Gastroesophageal sphincter (tissue), 4 donors: ENCODE measurements at regions not wholly inside any gene's neighbourhood (a gene's known extent, or its start where the extent isn't known, plus 50 kb on each side); places are given as distances from the start of the nearest gene placed in this dataset.

Source experiments
- ATAC-seq: fragments of 150-250 bp; one replicate; pipeline ENCODE4 v1.9.1; 2016; ENCODE audit warnings: mild to moderate bottlenecking, moderate library complexity
- H3K27ac ChIP-seq, 4 donors: fragments of 200-600 bp; sonication (generic) in 3 of 4; 1 replicate in 3 of 4; 2 replicates in 1 of 4; pipeline ENCODE4 v1.5.1; 2016 to 2019
- H3K27me3 ChIP-seq: fragments of 200-600 bp; sonication (generic); one replicate; pipeline ENCODE4 v1.5.1; 2019
- H3K36me3 ChIP-seq, 2 donors: fragments of 200-600 bp; sonication (generic); one replicate each; pipeline ENCODE4 v1.5.1; 2019; ENCODE audit warnings: control low read depth in 1 of 2
- H3K4me1 ChIP-seq, 3 donors: fragments of 200-600 bp; sonication (generic); 1 replicate in 2 of 3; 2 replicates in 1 of 3; pipeline ENCODE4 v1.5.1; 2016 to 2019; ENCODE audit warnings: control low read depth in 2 of 3
- H3K4me3 ChIP-seq, 2 donors: fragments of 200-600 bp; sonication (generic); one replicate each; pipeline ENCODE4 v1.5.1; 2019; ENCODE audit warnings: mild to moderate bottlenecking in 1 of 2, moderate library complexity in 1 of 2
- H3K9me3 ChIP-seq, 3 donors: fragments of 200-600 bp; sonication (generic); one replicate each; pipeline ENCODE4 v1.5.1; 2017 to 2019; ENCODE audit warnings: control low read depth in 2 of 3
- EP300 ChIP-seq: sonication (generic); formaldehyde crosslinking; IDR thresholded peaks from one replicate; pipeline ENCODE4 v1.6.1; 2017; ENCODE audit warnings: antibody characterized with exemption, mild to moderate bottlenecking
- POLR2A ChIP-seq, 2 donors: fragments of 450-650 bp; IDR thresholded peaks; one replicate each; pipeline ENCODE4 v1.6.1; 2017; ENCODE audit warnings: antibody characterized with exemption in 2 of 2, mild to moderate bottlenecking in 2 of 2, moderate library complexity in 1 of 2
- POLR2AphosphoS5 ChIP-seq: sonication (generic); formaldehyde crosslinking; IDR thresholded peaks from one replicate; pipeline ENCODE4 v1.6.1; 2017; ENCODE audit warnings: antibody characterized with exemption
- WGBS, 2 donors: methylation state at CpG; one replicate each; pipeline ENCODE4 v1.1.5; 2018; ENCODE audit warnings: low coverage in 1 of 2; 5-methylcytosine and 5-hydroxymethylcytosine counted together
- TF ChIP-seq, protein P1 (sequence below), 4 experiments: fragments of 200-600 bp in 2 of 4; fragments of 450-650 bp in 2 of 4; sonication (generic) in 1 of 4; IDR thresholded peaks; one replicate each; pipeline ENCODE4 v1.5.1; 2017 to 2019; ENCODE audit warnings: antibody characterized with exemption in 4 of 4, mild to moderate bottlenecking in 2 of 4, moderate library complexity in 2 of 4

DNA sequence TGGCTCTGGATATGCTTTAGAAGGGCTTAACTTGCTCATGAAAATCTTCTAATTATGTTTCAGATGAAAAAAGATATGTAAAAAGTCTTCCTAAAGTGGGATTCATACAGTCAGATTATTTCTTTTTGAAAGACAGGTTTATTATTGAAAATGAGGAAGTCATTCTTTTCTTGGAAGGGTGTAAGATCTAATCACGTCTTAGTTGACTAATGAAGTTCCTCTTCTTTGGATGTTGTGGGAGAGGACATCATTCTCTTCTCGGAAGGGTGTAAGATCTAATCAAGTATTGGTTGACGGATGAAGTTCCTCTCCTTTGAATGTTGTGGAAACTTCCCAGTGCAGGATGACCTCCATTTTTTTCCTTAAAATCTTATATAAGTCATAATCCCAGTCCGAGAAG lies 74.9 kb downstream of the ALG10 start:
- TF ChIP-seq POLR2AphosphoS5 (no peak), EP300 (no peak), POLR2A (IDR thresholded peaks at IDR 0.05) (no peak)
- TF ChIP-seq, protein P1, sequence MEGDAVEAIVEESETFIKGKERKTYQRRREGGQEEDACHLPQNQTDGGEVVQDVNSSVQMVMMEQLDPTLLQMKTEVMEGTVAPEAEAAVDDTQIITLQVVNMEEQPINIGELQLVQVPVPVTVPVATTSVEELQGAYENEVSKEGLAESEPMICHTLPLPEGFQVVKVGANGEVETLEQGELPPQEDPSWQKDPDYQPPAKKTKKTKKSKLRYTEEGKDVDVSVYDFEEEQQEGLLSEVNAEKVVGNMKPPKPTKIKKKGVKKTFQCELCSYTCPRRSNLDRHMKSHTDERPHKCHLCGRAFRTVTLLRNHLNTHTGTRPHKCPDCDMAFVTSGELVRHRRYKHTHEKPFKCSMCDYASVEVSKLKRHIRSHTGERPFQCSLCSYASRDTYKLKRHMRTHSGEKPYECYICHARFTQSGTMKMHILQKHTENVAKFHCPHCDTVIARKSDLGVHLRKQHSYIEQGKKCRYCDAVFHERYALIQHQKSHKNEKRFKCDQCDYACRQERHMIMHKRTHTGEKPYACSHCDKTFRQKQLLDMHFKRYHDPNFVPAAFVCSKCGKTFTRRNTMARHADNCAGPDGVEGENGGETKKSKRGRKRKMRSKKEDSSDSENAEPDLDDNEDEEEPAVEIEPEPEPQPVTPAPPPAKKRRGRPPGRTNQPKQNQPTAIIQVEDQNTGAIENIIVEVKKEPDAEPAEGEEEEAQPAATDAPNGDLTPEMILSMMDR (IDR thresholded peaks at IDR 0.05) = no peak
- H3K9me3 ChIP-seq = no peaks in the 10 kb centered on the region
- ATAC-seq = no peak
- H3K27me3 ChIP-seq = no peaks in the 10 kb centered on the region
- WGBS, 2 donors = 32 to 49% methylated on average over 3 to 4 of the region's 4 CpGs
- H3K36me3 ChIP-seq = no peaks in the 10 kb centered on the region
- no peak overlapping the region for H3K4me3 ChIP-seq
- H3K4me1 ChIP-seq = no peaks in the 10 kb centered on the region
- no peak overlapping the region for H3K27ac ChIP-seq

DNA sequence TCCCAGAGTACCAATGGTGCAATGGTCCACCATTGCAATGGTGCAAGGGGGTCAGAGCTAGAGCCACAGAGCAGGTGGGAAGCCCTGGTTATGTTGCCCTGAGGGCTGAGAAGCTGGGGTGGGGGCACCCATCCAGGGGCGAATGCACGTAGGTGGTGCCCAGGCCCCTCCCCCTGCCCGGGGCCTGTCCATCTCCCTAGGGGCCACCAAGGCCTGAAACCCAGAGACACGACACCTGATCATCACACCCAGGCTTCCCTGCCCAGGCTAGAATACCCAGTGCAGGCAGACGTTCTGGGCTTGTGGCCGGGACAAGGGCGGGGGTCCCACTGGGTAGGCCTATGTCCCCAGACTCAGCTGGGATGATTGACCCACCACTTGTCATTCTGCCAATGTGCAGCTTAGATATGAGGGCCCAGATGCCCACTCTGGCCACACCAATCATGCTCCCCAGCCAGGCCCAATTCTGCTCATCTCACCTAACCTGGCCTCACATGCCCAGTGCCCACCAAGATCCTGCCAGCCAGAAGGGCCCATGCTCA lies 83.2 kb downstream of the ALG10 start:
- Histone ChIP-seq H3K36me3 (no peaks in the 10 kb centered on the region), H3K9me3 (no peaks in the 10 kb centered on the region), H3K27ac (no peak overlapping the region), H3K4me1 (no peaks in the 10 kb centered on the region), H3K4me3 (no peak overlapping the region), H3K27me3 (peaks cover 50% of the 10 kb centered on the region)
- ATAC-seq = no peak
- TF ChIP-seq POLR2AphosphoS5 (no peak), POLR2A (IDR thresholded peaks at IDR 0.05) (no peak), EP300 (no peak)
- TF ChIP-seq, protein P1 (IDR thresholded peaks at IDR 0.05) = no peak
- WGBS, 2 donors = 90 to 100% methylated on average over 1 to 2 of the region's 7 CpGs

DNA sequence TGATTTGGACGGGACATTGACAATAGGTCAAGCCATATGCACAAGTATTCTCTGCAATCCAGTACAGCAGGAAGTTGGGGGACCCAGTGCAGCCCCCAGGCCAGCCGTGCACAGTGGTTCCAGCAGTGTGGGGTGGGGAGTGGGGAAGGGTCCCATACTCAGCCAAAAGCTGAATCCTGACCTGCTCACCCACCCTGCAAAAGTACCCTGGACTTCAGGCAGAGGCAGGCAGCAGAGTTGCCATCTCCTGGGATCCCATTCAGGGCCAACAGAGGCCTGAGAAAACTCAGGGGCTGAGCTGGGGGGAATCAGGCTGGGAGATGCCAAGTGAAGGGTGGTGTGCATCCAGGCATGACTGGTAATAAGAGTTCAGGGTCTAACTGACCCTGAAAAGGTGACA lies 83.9 kb downstream of the ALG10 start:
- ATAC-seq = no peak
- no peaks in the 10 kb centered on the region for H3K4me1 ChIP-seq
- no peaks in the 10 kb centered on the region for H3K36me3 ChIP-seq
- H3K4me3 ChIP-seq = no peak overlapping the region
- H3K9me3 ChIP-seq = no peaks in the 10 kb centered on the region
- H3K27ac ChIP-seq = no peak overlapping the region
- peaks cover 50% of the 10 kb centered on the region for H3K27me3 ChIP-seq
- WGBS, 2 donors = no CpG with 5 or more reads among the region's 2 CpGs
- TF ChIP-seq, protein P1 (IDR thresholded peaks at IDR 0.05) = no peak
- no peak for TF ChIP-seq POLR2AphosphoS5
- TF ChIP-seq EP300 = no peak
- no peak for TF ChIP-seq POLR2A (IDR thresholded peaks at IDR 0.05)

- H3K4me3 ChIP-seq = no peak overlapping the region
- TF ChIP-seq, protein P1 (IDR thresholded peaks at IDR 0.05) = no peak
- no peak for TF ChIP-seq POLR2A (IDR thresholded peaks at IDR 0.05)
- H3K9me3 ChIP-seq = no peaks in the 10 kb centered on the region
- H3K36me3 ChIP-seq = no peaks in the 10 kb centered on the region
- no peak for ATAC-seq
- no peak overlapping the region for H3K27ac ChIP-seq
- H3K4me1 ChIP-seq = no peaks in the 10 kb centered on the region
- peaks cover 50% of the 10 kb centered on the region for H3K27me3 ChIP-seq
- 90 to 95% methylated on average over 2 to 7 of the region's 11 CpGs for WGBS, 2 donors
Observed at GRCh38 chr12:34107016-34107415, 84.7 kb downstream of the ALG10 start.

DNA sequence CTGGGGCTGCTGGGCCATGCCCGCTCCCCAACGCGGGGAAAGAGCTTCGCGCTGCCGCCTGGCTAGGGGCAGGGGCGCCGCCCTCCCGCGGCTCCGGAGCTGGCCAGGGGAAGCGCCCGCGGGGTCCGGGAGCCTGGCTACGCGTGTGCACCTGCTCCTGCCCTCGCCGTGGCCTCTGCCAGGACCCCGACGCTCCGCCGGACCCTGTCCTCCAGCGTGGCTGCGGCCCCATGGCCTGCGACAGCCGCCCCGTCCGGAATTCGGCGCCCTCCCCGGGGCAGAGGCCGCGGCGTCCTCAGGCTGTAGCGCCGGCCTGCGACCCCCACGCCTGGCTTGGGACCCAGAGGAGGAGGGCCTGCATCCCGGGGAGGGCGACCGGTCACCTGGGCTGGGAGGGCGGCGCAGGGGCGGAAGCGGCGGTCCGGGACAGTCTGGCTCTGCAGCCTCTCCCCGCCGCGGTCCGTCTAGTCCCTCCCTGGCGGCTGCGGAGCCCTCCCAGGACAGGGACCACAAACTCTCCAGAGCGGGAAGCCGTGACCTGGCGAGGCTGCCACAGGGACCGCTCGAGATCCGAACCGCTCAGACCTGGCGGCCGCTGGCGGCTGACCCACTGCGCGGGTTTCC lies 85.6 kb downstream of the ALG10 start:
- H3K4me3 ChIP-seq = peak overlapping the region in 1 of 2 donors; percentile 10
- H3K36me3 ChIP-seq = no peaks in the 10 kb centered on the region
- TF ChIP-seq EP300 (no peak), POLR2A (IDR thresholded peaks at IDR 0.05) (no peak), POLR2AphosphoS5 (no peak)
- TF ChIP-seq, protein P1 (IDR thresholded peaks at IDR 0.05) = no peak
- H3K4me1 ChIP-seq = no peaks in the 10 kb centered on the region
- WGBS, 2 donors = no CpG with 5 or more reads among the region's 66 CpGs
- no peak for ATAC-seq
- peaks cover 50% of the 10 kb centered on the region for H3K27me3 ChIP-seq
- no peaks in the 10 kb centered on the region for H3K9me3 ChIP-seq
- no peak overlapping the region for H3K27ac ChIP-seq
